Tibial nerve (tissue), 4 donors: ENCODE measurements at regions not wholly inside any gene's neighbourhood (a gene's known extent, or its start where the extent isn't known, plus 50 kb on each side); places are given as distances from the start of the nearest gene placed in this dataset.

Source experiments
- EP300 ChIP-seq, 2 donors: sonication (generic); formaldehyde crosslinking; IDR thresholded peaks; one replicate each; pipeline ENCODE4 v1.6.1; 2017; ENCODE audit warnings: antibody characterized with exemption in 2 of 2, mild to moderate bottlenecking in 1 of 2
- POLR2A ChIP-seq, 2 donors: fragments of 450-650 bp; IDR thresholded peaks; one replicate each; pipeline ENCODE4 v1.6.1; 2017; ENCODE audit warnings: antibody characterized with exemption in 2 of 2, mild to moderate bottlenecking in 2 of 2, moderate library complexity in 2 of 2
- TF ChIP-seq, protein P1 (sequence below), 5 experiments: fragments of 200-600 bp in 3 of 5; fragments of 450-650 bp in 2 of 5; sonication (generic) in 3 of 5; IDR thresholded peaks; one replicate each; pipeline ENCODE4 v1.5.1; 2016 to 2019; ENCODE audit warnings: antibody characterized with exemption in 5 of 5, mild to moderate bottlenecking in 3 of 5, moderate library complexity in 2 of 5

DNA sequence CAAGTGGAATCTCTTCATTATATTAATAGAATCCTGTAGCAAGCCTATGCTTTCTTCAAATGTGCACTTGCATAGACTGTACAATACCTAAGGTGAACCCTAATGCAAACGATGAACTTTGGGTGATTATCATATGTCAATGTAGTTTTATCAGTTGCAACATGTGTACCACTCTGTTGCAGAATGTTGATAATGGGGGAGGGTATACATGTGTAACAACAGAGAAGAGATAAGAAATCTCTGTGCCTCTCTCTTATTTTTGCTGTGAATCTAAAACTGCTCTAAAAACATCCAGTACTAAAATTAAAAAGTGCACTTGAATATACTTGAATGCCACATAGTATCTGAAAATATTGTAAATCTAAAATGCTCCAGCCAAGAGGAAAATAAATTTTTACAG is 820.8 kb upstream of the MIR17HG start:
- TF ChIP-seq POLR2A (IDR thresholded peaks at IDR 0.05) (no peak), EP300 (IDR thresholded peaks at IDR 0.05) (no peak)
- TF ChIP-seq, protein P1, sequence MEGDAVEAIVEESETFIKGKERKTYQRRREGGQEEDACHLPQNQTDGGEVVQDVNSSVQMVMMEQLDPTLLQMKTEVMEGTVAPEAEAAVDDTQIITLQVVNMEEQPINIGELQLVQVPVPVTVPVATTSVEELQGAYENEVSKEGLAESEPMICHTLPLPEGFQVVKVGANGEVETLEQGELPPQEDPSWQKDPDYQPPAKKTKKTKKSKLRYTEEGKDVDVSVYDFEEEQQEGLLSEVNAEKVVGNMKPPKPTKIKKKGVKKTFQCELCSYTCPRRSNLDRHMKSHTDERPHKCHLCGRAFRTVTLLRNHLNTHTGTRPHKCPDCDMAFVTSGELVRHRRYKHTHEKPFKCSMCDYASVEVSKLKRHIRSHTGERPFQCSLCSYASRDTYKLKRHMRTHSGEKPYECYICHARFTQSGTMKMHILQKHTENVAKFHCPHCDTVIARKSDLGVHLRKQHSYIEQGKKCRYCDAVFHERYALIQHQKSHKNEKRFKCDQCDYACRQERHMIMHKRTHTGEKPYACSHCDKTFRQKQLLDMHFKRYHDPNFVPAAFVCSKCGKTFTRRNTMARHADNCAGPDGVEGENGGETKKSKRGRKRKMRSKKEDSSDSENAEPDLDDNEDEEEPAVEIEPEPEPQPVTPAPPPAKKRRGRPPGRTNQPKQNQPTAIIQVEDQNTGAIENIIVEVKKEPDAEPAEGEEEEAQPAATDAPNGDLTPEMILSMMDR (IDR thresholded peaks at IDR 0.05) = no peak
